Panc1 (cell line): ENCODE measurements at regions not wholly inside any gene's neighbourhood (a gene's known extent, or its start where the extent isn't known, plus 50 kb on each side); places are given as distances from the start of the nearest gene placed in this dataset.

Experiments used
- ATAC-seq: fragments of 200-7000 bp; cut with Tn5 transposase; 2 replicates; pipeline ENCODE4 v1.9.1; 2020; ENCODE audit warnings: mild to moderate bottlenecking, moderate library complexity
- BruUV-seq: library from RNA; stranded (reverse); fragments of 400-500 nt; replicated peaks from 2 replicates; lab custom pipeline; 2021; lab: Mats Ljungman, UMichigan
- CTCF ChIA-PET: fragments of 300-600 bp; sonication (Branson Sonifier 250); formaldehyde crosslinking; loops from one replicate; lab custom pipeline; 2022; ENCODE audit warnings: antibody characterized with exemption; lab: Charles Lee
- POLR2A ChIA-PET: fragments of 300-600 bp; sonication (Branson Sonifier 250); formaldehyde crosslinking; loops from one replicate; lab custom pipeline; 2022; ENCODE audit warnings: antibody characterized with exemption; lab: Charles Lee
- DNase-seq: peaks from one replicate; pipeline ENCODE4 v3.0.0-alpha.2; 2010; ENCODE audit warnings: low read depth, low spot score
- H3K27ac ChIP-seq: 2 replicates; pipeline ENCODE4 v1.5.1; 2011; ENCODE audit warnings: mild to moderate bottlenecking, low read length, inconsistent platforms
- H3K27me3 ChIP-seq: fragments of 200-500 bp; sonication (Bioruptor generic); 2 replicates; pipeline ENCODE4 v1.6.0; 2014; ENCODE audit warnings: low read length, inconsistent platforms; ENCODE audit not compliant: control insufficient read depth, insufficient read depth
- H3K36me3 ChIP-seq: fragments of 200-500 bp; sonication (Bioruptor generic); 2 replicates; pipeline ENCODE4 v1.5.1; 2014; ENCODE audit warnings: inconsistent platforms, mild to moderate bottlenecking, low read length, moderate library complexity; ENCODE audit not compliant: control insufficient read depth, insufficient read depth
- H3K4me1 ChIP-seq: 2 replicates; pipeline ENCODE4 v1.5.1; 2011; ENCODE audit warnings: inconsistent platforms, mild to moderate bottlenecking, low read length, moderate library complexity; ENCODE audit not compliant: control insufficient read depth, insufficient read depth
- H3K4me3 ChIP-seq, 2 experiments: 2 replicates each; pipeline ENCODE4 v1.5.1; 2011 to 2012; ENCODE audit warnings: low read depth in 2 of 2, low read length in 2 of 2, mild to moderate bottlenecking in 2 of 2, inconsistent platforms in 1 of 2, moderate library complexity in 1 of 2
- H3K9me3 ChIP-seq: fragments of 200-500 bp; sonication (Bioruptor generic); 2 replicates; pipeline ENCODE4 v1.5.1; 2014; ENCODE audit warnings: low read depth, mild to moderate bottlenecking, inconsistent platforms, low read length, moderate library complexity; ENCODE audit not compliant: control insufficient read depth, insufficient read depth
- POLR2AphosphoS5 ChIP-seq: IDR thresholded peaks from 2 replicates; pipeline ENCODE4 v1.6.1; 2012; ENCODE audit warnings: mild to moderate bottlenecking, low read depth, low read length, moderate library complexity
- SIN3A ChIP-seq: IDR thresholded peaks from 2 replicates; pipeline ENCODE4 v1.6.1; 2012; ENCODE audit warnings: low read depth, mild to moderate bottlenecking, low read length, moderate library complexity, borderline replicate concordance; ENCODE audit not compliant: insufficient read depth
- TCF7L2 ChIP-seq: IDR thresholded peaks from 2 replicates; pipeline ENCODE4 v1.6.1; 2011; ENCODE audit warnings: mild to moderate bottlenecking, low read depth, low read length, inconsistent platforms
- in situ Hi-C: cut with HindIII; loops from 2 replicates; pipeline ENCODE4 v1.10.0; 2016; ENCODE audit warnings: low sequenced_read_pairs, low pct_unique_long_range_greater_than_20kb
- intact Hi-C: fragments of 100-400 bp; cut with micrococcal nuclease; formaldehyde crosslinking; loops from one replicate; pipeline ENCODE4 v1.10.0; 2022; ENCODE audit not compliant: unreplicated experiment
- TF ChIP-seq, protein P1 (sequence below): fragments of 450-650 bp; IDR thresholded peaks from 2 replicates; pipeline ENCODE4 v1.5.1; 2017; ENCODE audit warnings: mild to moderate bottlenecking
- TF ChIP-seq, protein P2 (sequence below), 2 experiments: IDR thresholded peaks; 2 replicates each; pipeline ENCODE4 v1.6.1; 2011 to 2012; ENCODE audit warnings: low read depth in 2 of 2, control low read depth in 1 of 2, low read length in 1 of 2, mild to moderate bottlenecking in 1 of 2, moderate library complexity in 1 of 2; ENCODE audit not compliant: insufficient read depth in 1 of 2

DNA sequence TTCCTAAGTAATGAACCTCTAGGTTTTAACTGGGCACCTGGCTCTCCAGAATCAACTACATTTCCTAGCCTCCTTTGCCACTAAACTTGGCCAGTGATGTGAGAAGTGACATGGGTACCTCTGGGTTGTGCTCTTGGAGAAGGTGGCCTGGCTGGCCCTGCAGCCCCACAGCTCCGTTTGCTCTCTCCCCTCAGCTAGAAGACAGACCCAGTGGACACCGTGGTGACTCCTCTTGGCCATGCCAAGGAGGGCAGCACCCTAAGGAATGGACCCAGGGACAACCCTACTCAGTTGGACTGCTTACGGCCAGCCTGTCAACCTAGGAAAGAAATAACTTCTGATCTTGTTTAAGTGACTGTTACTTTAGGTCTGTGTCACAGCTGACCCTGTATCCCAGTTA is 151.4 kb downstream of the TMEM132E start:
- no peak for TF ChIP-seq SIN3A
- TF ChIP-seq, protein P1, sequence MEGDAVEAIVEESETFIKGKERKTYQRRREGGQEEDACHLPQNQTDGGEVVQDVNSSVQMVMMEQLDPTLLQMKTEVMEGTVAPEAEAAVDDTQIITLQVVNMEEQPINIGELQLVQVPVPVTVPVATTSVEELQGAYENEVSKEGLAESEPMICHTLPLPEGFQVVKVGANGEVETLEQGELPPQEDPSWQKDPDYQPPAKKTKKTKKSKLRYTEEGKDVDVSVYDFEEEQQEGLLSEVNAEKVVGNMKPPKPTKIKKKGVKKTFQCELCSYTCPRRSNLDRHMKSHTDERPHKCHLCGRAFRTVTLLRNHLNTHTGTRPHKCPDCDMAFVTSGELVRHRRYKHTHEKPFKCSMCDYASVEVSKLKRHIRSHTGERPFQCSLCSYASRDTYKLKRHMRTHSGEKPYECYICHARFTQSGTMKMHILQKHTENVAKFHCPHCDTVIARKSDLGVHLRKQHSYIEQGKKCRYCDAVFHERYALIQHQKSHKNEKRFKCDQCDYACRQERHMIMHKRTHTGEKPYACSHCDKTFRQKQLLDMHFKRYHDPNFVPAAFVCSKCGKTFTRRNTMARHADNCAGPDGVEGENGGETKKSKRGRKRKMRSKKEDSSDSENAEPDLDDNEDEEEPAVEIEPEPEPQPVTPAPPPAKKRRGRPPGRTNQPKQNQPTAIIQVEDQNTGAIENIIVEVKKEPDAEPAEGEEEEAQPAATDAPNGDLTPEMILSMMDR = no peak
- TF ChIP-seq, protein P2, sequence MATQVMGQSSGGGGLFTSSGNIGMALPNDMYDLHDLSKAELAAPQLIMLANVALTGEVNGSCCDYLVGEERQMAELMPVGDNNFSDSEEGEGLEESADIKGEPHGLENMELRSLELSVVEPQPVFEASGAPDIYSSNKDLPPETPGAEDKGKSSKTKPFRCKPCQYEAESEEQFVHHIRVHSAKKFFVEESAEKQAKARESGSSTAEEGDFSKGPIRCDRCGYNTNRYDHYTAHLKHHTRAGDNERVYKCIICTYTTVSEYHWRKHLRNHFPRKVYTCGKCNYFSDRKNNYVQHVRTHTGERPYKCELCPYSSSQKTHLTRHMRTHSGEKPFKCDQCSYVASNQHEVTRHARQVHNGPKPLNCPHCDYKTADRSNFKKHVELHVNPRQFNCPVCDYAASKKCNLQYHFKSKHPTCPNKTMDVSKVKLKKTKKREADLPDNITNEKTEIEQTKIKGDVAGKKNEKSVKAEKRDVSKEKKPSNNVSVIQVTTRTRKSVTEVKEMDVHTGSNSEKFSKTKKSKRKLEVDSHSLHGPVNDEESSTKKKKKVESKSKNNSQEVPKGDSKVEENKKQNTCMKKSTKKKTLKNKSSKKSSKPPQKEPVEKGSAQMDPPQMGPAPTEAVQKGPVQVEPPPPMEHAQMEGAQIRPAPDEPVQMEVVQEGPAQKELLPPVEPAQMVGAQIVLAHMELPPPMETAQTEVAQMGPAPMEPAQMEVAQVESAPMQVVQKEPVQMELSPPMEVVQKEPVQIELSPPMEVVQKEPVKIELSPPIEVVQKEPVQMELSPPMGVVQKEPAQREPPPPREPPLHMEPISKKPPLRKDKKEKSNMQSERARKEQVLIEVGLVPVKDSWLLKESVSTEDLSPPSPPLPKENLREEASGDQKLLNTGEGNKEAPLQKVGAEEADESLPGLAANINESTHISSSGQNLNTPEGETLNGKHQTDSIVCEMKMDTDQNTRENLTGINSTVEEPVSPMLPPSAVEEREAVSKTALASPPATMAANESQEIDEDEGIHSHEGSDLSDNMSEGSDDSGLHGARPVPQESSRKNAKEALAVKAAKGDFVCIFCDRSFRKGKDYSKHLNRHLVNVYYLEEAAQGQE (IDR thresholded peaks at IDR 0.05; ENCODE audit: insufficient read depth in 1 of 2, low read depth in 2 of 2, low read length in 1 of 2) = no peak
- no peak for TF ChIP-seq POLR2AphosphoS5
- intact Hi-C loops = no loop called here
- no peaks in the 10 kb centered on the region for H3K4me1 ChIP-seq
- ChIA-PET POLR2A (no interaction called here), CTCF (no interaction called here)
- in situ Hi-C loops = no loop called here
- no peak overlapping the region for H3K27ac ChIP-seq
- BruUV-seq = no TSS peak
- H3K4me3 ChIP-seq = no peak overlapping the region
- no peak for DNase-seq
- no peaks in the 10 kb centered on the region for H3K9me3 ChIP-seq
- H3K27me3 ChIP-seq = 0 out of 2 replicates have a peak, but pooled peaks cover 2% of the 10 kb centered on the region
- no peaks in the 10 kb centered on the region for H3K36me3 ChIP-seq
- ATAC-seq = no peak

DNA sequence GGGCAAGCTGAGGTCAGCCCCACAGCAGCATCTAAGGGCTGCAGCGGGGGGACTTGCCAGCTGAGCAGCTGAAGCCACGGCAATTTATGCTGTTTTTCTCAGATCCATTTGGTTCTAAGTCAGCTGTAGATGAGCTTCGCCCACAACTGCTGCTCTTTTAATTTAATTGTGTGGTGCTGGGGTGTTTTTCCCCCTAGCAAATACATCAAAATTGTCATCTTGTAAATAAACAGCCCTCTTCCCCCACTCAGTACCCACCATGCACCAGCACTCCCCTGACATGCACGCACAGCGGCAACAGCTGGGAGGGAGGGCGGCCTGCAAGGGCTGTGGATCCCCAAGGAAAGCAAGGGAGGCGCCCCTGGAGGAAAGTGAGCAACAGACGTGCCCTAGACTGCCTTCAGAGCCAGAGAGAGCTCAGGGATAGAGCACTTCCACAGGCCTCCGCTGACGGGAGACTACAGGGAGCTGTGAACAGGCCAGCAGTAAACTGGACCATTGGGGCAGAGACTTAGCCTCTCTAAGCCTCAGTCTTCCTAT is 149.5 kb downstream of the TMEM132E start:
- POLR2A ChIA-PET = interaction anchor here (0.5 to 0.7 kb wide), 2 partner anchors 77 to 113 kb away, joined by 3 to 8 read pairs; no protein-coding TSS in a partner anchor
- DNase-seq (no peak), ATAC-seq (no peak)
- CTCF ChIA-PET = no interaction called here
- no peaks in the 10 kb centered on the region for H3K4me1 ChIP-seq
- H3K9me3 ChIP-seq = no peaks in the 10 kb centered on the region
- TF ChIP-seq, protein P2 (IDR thresholded peaks at IDR 0.05; ENCODE audit: insufficient read depth in 1 of 2, low read depth in 2 of 2, low read length in 1 of 2) = no peak
- TF ChIP-seq, protein P1 = no peak
- no peak for TF ChIP-seq TCF7L2
- TF ChIP-seq SIN3A = no peak
- no TSS peak for BruUV-seq
- intact Hi-C loops (no loop called here), in situ Hi-C loops (no loop called here)
- no peaks in the 10 kb centered on the region for H3K36me3 ChIP-seq
- no peak overlapping the region for H3K4me3 ChIP-seq
- H3K27ac ChIP-seq = no peak overlapping the region
- H3K27me3 ChIP-seq = no peaks in the 10 kb centered on the region
